HG02759 (cell line): ENCODE measurements at regions not wholly inside any gene's neighbourhood (a gene's known extent, or its start where the extent isn't known, plus 50 kb on each side); places are given as distances from the start of the nearest gene placed in this dataset.
A peak's percentile ranks its signal among the peaks of the same experiment; 100 is the strongest.
"Not testable (repeated sequence)": the region's sequence is repeated elsewhere in the genome, so short reads cannot be mapped to it uniquely, and the experiment has no call there.

Source experiments
- ATAC-seq: cut with Tn5 transposase; IDR thresholded peaks from one replicate; pipeline ENCODE4 v1.9.1; 2021; ENCODE audit warnings: mild to moderate bottlenecking, moderate library complexity; ENCODE audit not compliant: unreplicated experiment

GRCh38 chr15:39400821-39401550 lies 179.9 kb upstream of the THBS1 start:
- no peak for ATAC-seq

- no peak for ATAC-seq
Measured at GRCh38 chr15:39403640-39404117, 177.2 kb upstream of the THBS1 start.

GRCh38 chr15:39404767-39405181 lies 176.1 kb upstream of the THBS1 start:
- no peak for ATAC-seq

- peak; percentile 72 for ATAC-seq
Measured at GRCh38 chr15:39406485-39406884, 174.4 kb upstream of the THBS1 start.

GRCh38 chr15:39407116-39407515 lies 173.8 kb upstream of the THBS1 start:
- ATAC-seq, result no peak

GRCh38 chr15:39409876-39410530 lies 170.9 kb upstream of the THBS1 start:
- ATAC-seq, result no peak

GRCh38 chr15:39411102-39411989 lies 169.5 kb upstream of the THBS1 start:
- ATAC-seq, result peak; percentile 97

- peak; percentile 37 for ATAC-seq
Measured at GRCh38 chr15:39413558-39413957, 167.3 kb upstream of the THBS1 start.

GRCh38 chr15:39414201-39414600 lies 166.7 kb upstream of the THBS1 start:
- no peak for ATAC-seq

GRCh38 chr15:39415634-39416033 lies 165.2 kb upstream of the THBS1 start:
- ATAC-seq, result no peak

GRCh38 chr15:39416258-39416657 lies 164.6 kb upstream of the THBS1 start:
- no peak for ATAC-seq

- no peak for ATAC-seq
Measured at GRCh38 chr15:39417366-39418134, 163.3 kb upstream of the THBS1 start.

- no peak for ATAC-seq
Measured at GRCh38 chr15:39419651-39420050, 161.2 kb upstream of the THBS1 start.

GRCh38 chr15:39420123-39420852 lies 160.6 kb upstream of the THBS1 start:
- ATAC-seq, result not testable (repeated sequence)

GRCh38 chr15:39420853-39421192 lies 160.1 kb upstream of the THBS1 start:
- not testable (repeated sequence) for ATAC-seq

GRCh38 chr15:39426552-39427532 lies 154.0 kb upstream of the THBS1 start:
- ATAC-seq, result peak; percentile 87

GRCh38 chr15:39427705-39428104 lies 153.2 kb upstream of the THBS1 start:
- ATAC-seq, result no peak

GRCh38 chr15:39429898-39430357 lies 151.0 kb upstream of the THBS1 start:
- peak; percentile 46 for ATAC-seq

- ATAC-seq, result no peak
Measured at GRCh38 chr15:39430389-39430788, 150.5 kb upstream of the THBS1 start.
